Testis (tissue), 2 donors: ENCODE measurements at regions not wholly inside any gene's neighbourhood (a gene's known extent, or its start where the extent isn't known, plus 50 kb on each side); places are given as distances from the start of the nearest gene placed in this dataset.

ENCODE experiments used
- CTCF ChIP-seq, 3 experiments: fragments of 450-650 bp in 2 of 3; fragments of 200-600 bp in 1 of 3; sonication (generic) in 1 of 3; IDR thresholded peaks; one replicate each; pipeline ENCODE4 v1.5.1; 2016 to 2019; ENCODE audit warnings: antibody characterized with exemption in 3 of 3, mild to moderate bottlenecking in 2 of 3, moderate library complexity in 1 of 3
- POLR2A ChIP-seq: fragments of 450-650 bp; IDR thresholded peaks from one replicate; pipeline ENCODE4 v1.6.1; 2017; ENCODE audit warnings: antibody characterized with exemption, mild to moderate bottlenecking, moderate library complexity

GRCh38 chr4:160019936-160020335 is 917.1 kb downstream of the RAPGEF2 start:
- TF ChIP-seq CTCF (IDR thresholded peaks at IDR 0.05) (no peak), POLR2A (no peak)
